GM21737 (cell line): ENCODE measurements at regions not wholly inside any gene's neighbourhood (a gene's known extent, or its start where the extent isn't known, plus 50 kb on each side); places are given as distances from the start of the nearest gene placed in this dataset.
"Not testable (repeated sequence)": the region's sequence is repeated elsewhere in the genome, so short reads cannot be mapped to it uniquely, and the experiment has no call there.

Experiments used
- ATAC-seq: cut with Tn5 transposase; IDR thresholded peaks from one replicate; pipeline ENCODE4 v1.9.1; 2021; ENCODE audit warnings: mild to moderate bottlenecking, moderate library complexity; ENCODE audit not compliant: unreplicated experiment

DNA sequence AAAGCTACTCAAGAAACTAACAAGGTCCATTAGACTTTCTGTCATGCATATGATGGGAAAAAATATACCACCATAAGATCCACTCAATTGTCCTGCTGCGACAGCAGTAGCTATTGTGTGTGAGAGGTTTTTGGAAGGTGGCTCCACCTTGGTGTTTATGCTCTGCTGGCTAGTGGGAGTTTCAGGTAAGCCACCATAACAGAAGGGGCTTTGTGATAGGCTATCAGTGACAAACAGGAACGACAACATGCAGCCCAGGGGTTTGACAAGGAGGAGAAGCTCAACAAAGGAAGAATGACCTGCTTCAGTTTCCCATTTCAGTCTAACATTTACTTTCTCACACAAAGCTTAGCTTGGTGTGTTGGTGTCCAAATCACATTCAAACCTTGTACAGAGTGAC, 182.6 kb downstream of the ATOH1 start:
- ATAC-seq, result no peak

DNA sequence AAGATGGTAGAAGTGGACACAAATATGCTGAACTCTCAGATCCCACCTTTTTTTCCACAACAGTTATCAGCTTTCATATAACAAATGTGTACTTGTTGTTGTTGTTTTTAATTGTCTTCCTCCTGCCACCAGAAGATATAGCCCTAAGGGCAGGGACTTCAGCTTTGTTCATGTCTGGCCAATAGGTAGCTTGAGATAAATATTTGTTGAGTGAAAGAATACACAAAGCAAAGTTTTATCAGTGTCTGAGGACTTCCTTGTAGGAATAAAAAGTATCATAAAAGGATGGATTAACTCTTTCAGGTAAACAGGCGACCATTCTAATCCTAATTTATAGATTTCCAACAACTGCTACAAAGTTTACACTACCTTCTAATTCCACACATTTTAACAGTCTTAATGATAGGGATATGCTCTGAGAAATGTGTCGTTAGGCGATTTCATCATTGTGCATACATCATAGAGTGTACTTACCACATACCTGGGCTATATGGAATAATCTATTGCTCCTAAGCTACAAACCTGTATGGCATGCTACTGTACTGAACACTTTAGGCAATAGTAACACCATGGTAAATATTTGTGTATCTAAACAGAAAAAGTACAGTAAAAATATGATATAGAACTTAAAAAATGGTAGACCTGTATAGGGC, 186.1 kb downstream of the ATOH1 start:
- no peak for ATAC-seq

DNA sequence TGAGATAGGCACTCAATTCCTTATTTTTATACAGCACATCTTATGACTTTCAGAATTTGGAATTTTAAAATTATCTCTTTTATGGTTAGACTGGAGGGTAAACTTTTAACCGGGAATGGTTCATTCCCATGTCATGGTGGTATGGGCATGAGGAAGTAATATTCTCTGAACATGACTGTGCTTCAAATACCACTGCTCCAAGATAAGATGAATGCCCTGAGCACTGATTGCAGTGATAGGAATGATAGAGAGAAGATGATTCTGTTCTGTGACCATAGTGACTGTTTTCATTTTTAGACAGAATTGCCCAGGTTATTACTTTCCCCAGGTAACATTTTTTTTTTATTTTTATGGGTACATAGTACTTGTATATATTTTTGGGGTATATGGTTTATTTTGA, 187.4 kb downstream of the ATOH1 start:
- ATAC-seq, result no peak

DNA sequence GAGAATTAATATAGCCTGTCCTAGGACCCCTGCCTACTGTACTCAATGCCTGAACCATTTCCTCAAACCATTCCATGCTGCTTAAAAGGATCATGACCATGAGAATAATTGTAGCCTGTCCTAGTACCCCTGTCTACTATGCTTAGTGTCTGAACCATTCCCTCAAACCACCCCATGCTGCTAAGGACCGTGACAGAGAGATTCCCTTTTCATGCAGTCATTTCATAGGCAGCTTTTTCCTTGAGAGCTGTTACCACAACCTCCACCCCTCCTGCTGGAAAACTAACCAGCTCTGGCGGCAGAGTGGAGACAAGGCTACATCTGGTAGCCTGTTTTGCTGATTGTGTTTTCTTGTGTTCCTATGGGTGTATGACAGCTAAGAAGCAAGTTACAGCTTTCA, 174.9 kb upstream of the SMARCAD1 start:
- no peak for ATAC-seq

DNA sequence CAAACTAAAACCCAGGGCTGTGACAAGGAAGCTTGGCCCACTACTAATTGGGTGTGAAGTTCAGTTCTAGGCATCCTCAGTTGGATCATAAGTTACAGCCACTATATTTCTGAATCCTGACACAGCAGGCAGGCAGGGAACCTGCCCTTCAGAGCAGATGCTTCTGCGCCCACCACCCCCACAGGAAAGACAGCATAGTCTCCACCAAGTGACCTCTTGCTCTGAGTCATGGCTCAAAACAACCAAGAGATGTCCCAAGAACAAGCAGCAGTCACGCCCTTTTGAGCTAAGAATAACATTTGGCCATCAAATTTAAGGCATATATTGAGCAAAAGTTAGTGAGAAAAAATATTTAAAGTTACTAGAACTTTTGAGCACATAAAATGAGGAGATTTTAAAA, 170.7 kb upstream of the SMARCAD1 start:
- ATAC-seq, result no peak

DNA sequence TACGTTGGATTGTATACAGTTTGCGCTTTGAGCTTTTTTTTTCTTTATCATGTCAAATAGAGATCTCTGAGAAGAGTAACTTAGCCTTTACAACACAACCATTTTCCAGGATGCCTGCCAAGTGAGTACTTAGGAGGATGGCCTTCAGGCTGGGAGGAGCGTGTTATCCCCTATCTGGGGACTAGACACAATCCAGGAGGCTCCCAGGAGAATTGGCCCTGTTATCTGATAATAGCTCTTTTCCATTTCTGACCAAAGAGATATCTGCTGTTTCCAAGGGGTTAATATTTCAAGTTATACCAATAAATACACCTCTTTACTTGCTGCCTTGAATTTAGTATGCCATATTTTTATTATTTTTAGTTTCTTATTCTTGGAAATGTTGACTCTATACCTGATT, 169.5 kb upstream of the SMARCAD1 start:
- ATAC-seq, result no peak

DNA sequence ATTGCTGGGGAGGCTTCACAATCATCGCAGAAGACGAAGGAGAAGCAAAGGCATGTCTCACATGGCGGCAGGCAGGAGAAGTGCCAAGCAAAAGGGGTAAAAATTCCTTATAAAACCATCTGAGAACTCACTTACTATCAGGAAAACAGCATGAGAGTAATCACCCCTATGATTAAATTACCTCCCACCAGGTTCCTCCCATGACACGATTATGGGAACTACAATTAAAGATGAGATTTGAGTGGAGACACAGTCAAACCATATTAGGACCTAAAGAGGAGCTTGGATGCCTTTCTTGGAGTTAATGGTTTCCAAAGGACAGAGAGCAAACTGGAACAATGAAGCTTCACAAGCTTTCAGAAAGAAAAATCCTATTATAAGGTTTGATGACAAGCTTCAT, 168.4 kb upstream of the SMARCAD1 start:
- ATAC-seq, result no peak

DNA sequence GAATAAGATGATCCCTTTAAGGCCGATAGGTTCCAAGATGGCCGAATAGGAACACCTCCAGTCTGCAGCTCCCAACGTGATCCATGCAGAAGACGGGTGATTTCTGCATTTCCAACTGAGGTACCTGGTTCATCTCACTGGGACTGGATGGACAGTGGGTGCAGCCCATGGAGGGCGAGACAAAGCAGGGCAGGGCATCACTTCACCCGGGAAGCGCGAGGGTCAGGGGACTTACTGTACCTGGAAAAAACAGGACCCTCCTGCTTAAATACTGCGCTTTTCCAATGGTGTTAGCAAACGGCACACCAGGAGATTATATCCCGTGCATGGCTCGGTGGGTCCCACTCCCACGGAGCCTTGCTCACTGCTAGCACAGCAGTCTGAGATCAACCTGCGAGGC, 163.2 kb upstream of the SMARCAD1 start:
- ATAC-seq, result not testable (repeated sequence)

DNA sequence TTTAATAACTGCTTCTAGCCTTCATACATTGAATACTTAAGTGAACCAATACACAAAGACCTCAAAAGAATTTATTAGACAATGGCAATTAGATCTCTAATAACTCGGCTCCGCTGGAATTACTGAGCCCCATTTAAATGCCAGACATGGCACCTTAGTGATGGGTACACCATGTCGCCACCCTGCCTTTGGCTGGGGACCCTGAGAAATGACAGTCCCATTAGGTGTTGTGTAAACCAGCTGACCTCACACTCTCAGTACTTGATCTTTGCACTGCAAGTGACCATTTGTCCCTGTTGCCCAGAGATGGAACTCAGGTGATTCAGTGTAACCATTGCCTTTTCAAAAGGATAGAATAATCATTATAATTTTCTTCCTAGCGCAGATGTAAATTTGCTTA, 144.6 kb upstream of the SMARCAD1 start:
- no peak for ATAC-seq

DNA sequence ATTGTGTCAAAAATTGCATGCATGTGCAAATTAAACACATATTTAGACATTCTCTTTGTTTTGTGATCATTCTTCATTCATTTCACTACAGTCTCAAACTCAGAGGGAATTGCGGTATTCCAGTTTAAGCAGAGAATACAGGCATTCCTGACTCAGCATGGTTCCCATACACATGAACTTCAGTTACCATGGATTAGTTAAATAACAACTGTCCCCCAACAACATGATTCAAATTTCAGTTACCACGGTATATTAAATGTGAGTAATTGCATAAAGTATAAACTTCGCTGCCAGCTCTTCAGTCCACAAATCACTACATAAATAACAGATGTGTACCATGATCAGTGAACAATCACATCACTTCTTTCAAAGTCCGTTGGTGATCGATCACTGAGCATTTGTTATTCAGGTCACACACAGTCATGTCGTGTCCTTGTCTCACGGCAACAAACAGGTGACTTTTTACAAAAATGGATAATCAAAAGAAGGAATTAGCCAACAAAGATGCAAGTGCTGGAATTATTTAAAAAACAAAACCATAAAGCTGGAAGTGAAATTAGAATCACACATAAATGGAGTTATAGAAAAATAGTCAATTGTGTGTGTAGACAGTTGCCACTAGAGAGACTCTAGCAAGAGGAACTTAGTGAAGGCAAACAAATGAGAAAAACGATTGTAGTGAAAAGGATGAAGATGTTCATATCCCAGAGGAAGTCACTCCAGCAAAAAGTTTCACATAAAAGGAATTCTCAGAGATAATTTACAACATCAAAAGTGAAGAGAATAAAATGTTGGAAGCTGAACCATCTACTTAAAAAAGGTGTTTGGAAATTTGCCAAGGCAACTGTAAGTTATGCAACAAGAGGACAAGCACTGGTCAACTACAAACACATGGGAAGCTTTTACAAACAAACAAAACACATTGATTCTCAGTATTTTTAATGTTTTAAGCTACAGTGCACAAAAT, 138.6 kb upstream of the SMARCAD1 start:
- no peak for ATAC-seq

DNA sequence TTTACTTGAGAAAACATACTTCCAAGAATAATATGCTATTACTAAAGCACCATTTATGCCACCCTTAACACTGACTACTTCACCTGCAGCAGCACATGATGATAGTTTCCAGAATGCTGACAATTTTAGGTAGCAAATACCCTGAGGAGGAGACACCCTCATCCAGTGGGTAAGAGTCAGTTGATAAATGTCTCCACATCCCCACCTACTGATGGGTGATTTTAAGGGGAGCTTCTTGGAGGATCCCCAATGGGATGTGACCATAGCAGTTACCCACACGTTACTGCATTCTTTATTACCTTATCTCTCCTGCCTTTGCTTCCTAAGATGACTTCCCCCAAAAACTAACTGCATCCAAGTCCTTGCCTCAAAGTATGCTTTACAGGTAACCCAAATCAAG, 131.2 kb upstream of the SMARCAD1 start:
- ATAC-seq, result no peak

DNA sequence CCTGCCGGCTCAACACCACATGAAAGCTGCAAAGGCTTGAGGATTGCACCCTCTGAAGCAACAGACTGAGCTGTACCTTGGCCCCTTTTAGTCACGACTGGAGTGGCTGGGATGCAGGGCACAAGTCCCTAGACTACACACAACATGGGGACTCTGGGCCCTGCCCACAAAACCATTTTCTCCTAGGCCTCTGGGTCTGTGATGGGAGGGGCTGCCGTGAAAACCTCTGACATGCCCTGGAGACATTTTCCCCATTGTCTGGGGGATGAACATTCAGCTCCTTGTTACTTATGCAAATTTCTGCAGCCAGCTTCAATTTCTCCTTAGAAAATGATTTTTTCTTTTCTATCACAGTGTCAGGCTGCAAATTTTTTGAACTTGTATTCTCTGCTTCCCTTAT, 123.5 kb upstream of the SMARCAD1 start:
- ATAC-seq, result no peak

DNA sequence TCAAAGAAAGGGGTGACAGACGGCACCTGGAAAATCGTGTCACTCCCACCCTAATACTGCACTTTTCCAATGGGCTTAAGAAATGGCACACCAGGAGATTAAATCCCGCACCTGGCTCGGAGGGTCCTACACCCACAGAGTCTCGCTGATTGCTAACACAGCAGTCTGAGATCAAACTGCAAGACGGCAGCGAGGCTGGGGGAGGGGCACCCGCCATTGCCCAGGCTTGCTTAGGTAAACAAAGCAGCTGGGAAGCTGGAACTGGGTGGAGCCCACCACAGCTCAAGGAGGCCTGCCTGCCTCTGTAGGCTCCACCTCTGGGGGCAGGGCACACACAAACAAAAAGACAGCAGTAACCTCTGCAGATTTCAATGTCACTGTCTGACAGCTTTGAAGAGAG, 108.5 kb upstream of the SMARCAD1 start:
- not testable (repeated sequence) for ATAC-seq

DNA sequence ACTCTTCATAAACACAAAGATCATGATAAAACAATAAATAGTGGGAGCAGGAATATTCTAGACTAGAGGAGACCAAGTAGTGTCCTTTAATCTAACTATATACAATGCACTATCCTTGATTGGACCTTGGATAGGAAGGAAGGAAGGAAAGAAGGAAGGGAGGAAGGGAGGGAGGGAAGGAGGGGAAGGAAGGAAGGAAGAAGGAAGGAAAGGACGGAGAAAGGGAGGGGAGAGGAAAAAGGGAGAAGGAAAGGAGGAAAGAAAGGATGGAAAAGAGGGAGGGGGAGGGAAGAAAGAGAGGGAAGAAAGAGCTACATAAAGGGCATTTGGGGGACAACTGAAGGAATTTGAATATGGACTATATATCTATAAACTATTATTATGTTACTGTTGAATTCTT, 95.0 kb upstream of the SMARCAD1 start:
- no peak for ATAC-seq

DNA sequence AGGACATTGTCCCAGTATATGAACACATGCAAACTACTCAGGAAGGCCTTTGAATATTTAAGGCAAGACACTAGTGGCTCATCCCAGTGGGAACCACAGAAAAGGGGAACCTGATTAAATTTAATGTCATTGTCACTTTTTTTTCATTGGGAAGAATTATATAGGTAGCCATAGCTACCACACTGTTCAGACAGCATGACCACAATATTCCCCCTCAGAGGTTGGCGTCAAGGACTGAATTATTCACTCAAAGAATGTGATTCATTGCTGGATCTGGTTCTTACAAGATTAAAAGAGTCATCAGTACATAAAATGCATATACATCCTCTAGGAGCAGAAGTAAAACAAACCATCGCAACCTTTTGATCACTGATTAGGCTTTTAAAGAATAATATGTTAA, 92.0 kb upstream of the SMARCAD1 start:
- ATAC-seq, result no peak

DNA sequence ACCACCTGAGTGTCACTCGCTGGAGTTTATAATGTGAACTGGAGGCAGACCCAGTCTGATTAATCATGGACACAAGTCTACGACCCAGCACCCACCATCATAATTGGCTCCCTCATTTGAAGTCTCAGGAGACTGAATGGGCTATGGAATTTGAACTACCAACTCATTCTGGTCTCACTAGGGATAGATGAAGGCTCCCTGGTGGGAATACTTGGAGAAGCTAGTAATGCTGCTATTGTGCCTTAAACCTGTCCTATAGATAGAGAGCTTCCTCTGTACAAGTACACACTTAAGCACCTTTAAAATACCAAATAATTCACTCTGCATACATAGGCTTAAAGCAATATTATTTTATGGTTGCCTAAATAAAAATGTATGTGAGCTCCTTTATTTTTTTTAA, 90.8 kb upstream of the SMARCAD1 start:
- ATAC-seq, result no peak

DNA sequence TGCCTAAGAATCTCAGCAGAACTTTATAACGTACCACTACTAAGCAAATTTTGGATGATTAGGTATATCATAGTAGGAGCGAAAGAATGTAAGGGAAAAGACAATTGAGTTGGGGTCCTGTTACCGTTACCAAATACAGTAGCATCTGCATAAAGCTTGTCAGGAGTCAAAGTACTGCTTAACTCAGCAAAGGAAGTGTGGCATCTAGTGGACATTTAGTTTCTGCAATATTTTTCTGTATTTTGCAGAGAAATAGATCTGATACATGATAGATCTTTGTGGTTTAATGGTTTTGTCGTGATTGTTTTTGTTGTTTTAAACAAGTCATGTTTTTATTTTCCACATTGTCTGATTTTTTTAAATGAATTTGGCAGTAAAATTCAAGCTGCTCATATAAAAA, 81.0 kb upstream of the SMARCAD1 start:
- ATAC-seq, result no peak

DNA sequence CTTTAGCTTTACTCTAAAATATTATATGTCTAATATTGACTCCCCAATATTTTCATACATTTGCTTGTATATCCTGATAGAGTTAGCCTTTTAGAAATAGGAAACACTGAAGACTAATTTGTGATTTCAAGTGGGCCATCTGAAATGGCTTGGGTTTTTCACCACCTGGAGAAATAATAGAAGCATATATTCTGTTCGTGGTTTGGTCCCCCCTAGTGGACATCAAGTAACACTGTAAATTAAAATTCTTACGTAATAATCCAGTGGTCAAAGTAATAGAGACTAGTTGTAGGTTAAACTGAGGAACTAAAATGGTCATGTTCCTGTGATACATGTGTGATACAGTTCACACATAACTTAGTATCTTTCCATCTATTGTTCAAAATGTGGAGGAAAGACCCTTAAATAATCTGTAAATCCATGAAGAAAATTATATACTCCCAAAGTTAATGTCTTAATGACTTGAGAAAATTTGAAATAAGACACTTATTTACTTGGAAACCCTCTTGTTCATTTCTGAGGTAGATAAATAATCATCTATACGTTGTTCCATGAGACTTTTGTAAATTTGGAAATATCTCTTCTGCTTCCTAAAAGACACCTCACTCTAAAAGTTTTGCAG, 79.8 kb upstream of the SMARCAD1 start:
- peak; percentile 64 for ATAC-seq

DNA sequence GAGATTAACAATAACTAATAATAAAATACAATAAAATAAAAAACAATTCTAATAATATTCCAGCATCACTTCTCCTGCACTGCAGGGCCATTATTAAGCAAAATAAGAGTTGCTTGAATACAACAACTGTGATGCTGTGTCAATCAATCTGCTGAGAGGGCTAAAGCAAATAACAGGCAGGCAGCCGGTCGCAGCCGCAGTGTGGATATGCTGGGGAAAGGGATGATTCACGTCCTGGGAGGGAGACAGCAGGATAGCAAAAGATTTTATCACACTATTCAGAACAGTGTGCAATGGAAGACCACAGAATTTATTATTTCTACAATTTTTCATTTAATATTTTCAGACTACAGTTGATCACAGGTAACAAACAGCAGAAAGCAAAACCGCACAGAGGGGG, 76.5 kb upstream of the SMARCAD1 start:
- ATAC-seq, result no peak

DNA sequence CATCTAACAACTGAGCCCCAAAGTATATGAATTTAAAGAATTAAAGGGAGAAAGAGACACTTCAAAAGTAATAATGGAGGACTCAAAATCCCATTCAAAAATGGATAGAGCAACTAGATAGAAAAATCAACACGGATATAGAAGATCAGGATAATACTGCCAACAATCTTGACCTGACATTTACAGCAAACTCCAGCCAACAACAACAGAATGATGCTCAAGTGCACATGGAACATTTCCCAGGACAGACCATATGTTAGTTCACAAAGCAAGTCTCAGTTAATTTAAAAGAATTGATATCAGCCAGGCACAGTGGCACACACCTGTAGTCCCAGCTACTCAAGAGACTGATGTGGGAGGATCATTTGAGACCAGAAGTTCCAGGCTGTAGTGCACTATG, 72.0 kb upstream of the SMARCAD1 start:
- no peak for ATAC-seq

DNA sequence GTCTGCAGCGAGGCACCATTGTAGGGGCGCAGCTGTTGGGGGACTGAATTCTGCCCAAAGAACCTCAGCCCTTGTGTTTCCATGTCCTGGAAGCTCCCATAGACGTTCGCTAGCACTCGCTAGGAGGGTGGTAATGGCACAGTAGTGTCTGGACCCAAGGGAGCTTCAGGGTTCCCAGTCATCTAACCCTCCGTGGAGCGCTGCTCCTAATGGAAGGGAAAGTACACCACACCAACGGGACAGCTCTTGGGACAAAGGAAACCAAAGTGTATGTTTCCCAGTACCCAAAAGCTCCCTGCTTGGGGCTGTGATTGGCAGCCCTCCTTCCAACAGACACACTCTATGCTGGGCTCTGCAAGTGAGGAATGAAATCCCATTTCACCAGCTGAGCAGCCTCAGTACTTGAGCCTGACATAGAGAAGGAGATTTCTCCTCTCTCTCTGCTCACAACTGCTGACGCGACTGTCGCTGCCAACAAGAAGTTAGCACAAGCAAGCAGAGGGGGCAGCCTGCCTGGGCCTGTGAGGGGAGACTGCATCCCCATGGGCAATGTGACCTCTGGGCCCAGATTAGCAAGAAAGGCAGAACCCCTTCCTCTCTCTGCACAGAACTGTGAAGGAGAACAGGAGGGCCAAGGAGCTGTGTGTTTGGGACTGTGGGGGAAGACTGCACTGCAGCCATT, 67.6 kb upstream of the SMARCAD1 start:
- no peak for ATAC-seq
